ENCODE measurements at regions not wholly inside any gene's neighbourhood (a gene's known extent, or its start where the extent isn't known, plus 50 kb on each side); places are given as distances from the start of the nearest gene placed in this dataset.

DNA sequence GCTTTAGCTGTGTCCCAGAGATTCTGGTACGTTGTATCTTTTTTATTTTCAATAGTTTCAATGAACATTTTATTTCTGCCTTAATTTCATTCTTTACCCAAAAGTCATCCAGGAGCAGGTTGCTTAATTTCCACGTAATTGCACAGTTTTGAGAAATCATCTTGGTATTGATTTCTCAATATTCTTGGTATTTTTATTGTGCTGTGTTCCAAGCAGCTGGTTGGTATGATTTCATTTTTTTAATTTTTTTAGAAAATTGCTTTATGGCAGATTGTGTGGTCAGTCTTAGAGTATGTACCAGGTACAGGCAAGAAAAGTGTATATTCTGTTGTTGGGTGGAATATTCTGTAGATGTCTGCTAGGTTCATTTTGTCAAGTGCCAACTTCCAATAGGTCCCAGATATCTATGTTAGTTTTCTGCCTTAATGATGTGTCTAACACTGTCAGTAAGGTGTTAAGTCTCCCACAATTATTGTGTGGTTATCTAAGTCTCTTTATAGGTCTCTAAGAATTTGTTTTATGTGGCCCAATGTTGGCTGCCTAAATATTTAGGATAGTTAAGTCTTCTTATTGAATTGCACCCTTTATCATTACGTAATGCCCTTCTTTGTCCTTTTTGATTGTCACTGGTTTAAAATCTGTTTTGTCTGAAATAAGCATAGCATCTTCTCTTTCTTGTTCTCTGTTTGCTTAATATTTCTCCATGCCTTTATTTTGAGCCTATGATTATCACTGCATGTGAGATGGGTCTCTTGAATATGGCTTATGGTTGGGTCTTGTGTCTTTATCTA, 366.9 kb upstream of the IRAK1BP1 start:
- H3K4me3 ChIP-seq (replicated peaks in 1 of 3) = no peak overlapping the region
- no peak overlapping the region for H3K27ac ChIP-seq
- H3K9me3 ChIP-seq = no peaks in the 10 kb centered on the region
- no peaks in the 10 kb centered on the region for H3K4me1 ChIP-seq
- H3K36me3 ChIP-seq = no peaks in the 10 kb centered on the region
- intact Hi-C loops (cut with DNase I) = no loop called here
- DNase-seq = no peak
- TF ChIP-seq CTCF (IDR thresholded peaks at IDR 0.05) (no peak), POLR2A (IDR thresholded peaks at IDR 0.05) (no peak)
- 79 to 83% methylated on average over 3 of the region's 3 CpGs for WGBS, 2 donors
- no peaks in the 10 kb centered on the region for H3K27me3 ChIP-seq

DNA sequence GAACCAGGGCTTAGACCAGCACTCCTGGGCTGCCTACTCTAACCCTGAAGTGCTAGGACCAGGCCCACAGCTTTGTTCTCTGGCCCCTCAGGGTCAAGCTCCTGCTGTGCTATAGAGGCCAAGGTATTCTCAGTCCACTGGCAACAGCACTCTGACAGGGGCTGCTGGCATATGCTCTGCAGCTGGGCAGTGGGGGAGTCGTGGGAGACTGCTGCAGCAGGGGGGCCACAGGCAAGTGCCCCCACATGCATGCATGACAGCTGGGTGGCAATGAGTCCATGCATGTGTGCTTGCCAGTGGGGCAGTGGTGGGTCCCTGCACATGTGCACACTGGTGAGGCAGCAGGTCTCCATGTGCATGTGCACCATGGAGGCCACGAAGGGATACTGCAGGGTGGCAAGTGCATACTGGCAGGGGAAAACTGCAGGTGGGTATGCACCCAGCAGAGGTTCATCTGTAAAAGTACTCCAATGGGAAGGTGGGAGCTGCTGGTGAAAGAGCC, 364.9 kb upstream of the IRAK1BP1 start:
- DNase-seq = no peak
- WGBS, 2 donors = 78 to 80% methylated on average over 1 to 2 of the region's 2 CpGs
- Histone ChIP-seq H3K27ac (no peak overlapping the region), H3K4me3 (replicated peaks in 1 of 3) (no peak overlapping the region), H3K9me3 (no peaks in the 10 kb centered on the region), H3K36me3 (no peaks in the 10 kb centered on the region), H3K27me3 (no peaks in the 10 kb centered on the region), H3K4me1 (no peaks in the 10 kb centered on the region)
- intact Hi-C loops (cut with DNase I) = no loop called here
- TF ChIP-seq POLR2A (IDR thresholded peaks at IDR 0.05) (no peak), CTCF (IDR thresholded peaks at IDR 0.05) (no peak)

DNA sequence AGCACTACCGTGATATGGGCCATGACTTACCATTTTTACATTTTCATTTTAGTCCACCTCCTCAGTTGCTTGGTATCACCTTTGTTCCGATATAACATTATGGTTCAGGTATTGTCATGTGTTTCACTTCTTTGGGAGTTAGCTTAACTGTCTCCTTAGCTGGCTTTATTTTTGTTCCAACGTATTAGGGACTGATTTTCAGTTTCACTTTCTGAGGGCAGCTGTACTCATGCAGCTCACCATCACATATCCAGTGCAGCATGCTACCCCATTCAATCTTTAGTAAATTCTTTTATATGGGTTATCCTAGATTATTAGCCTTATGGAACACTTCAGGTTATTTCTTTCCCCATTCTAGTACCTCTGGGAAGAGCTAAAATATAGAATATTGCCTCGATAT, 362.2 kb upstream of the IRAK1BP1 start:
- DNase-seq = no peak
- 77 to 81% methylated on average over 4 of the region's 4 CpGs for WGBS, 2 donors
- H3K4me3 ChIP-seq (replicated peaks in 1 of 3) = no peak overlapping the region
- no peaks in the 10 kb centered on the region for H3K27me3 ChIP-seq
- H3K27ac ChIP-seq = no peak overlapping the region
- intact Hi-C loops (cut with DNase I) = no loop called here
- H3K4me1 ChIP-seq = no peaks in the 10 kb centered on the region
- no peaks in the 10 kb centered on the region for H3K36me3 ChIP-seq
- no peaks in the 10 kb centered on the region for H3K9me3 ChIP-seq
- TF ChIP-seq CTCF (IDR thresholded peaks at IDR 0.05) = no peak

DNA sequence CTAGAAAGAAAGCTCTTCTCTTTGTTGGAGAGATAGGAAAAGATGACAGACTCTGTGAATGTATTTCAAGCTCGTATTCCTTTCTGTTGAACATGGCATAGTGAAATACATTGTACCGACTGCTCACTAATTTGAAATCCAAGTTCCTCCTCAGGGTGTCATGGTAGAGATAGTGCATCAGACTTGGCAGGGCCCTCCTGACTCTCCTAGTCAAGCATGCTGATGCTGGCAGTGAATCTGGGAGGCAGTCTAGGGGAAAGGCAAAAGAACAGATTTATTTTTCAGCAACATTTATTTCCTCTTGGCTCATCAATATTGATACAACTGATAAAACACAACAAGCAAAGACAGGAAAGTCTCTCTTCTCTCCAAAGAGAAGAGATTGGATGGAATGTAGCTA, 356.3 kb upstream of the IRAK1BP1 start:
- intact Hi-C loops (cut with DNase I) = no loop called here
- H3K4me3 ChIP-seq (replicated peaks in 1 of 3) = no peak overlapping the region
- no peaks in the 10 kb centered on the region for H3K36me3 ChIP-seq
- 73 to 74% methylated on average over 2 of the region's 2 CpGs for WGBS, 2 donors
- no peaks in the 10 kb centered on the region for H3K9me3 ChIP-seq
- no peak overlapping the region for H3K27ac ChIP-seq
- H3K27me3 ChIP-seq = no peaks in the 10 kb centered on the region
- DNase-seq = no peak
- TF ChIP-seq CTCF (IDR thresholded peaks at IDR 0.05) (no peak), POLR2A (IDR thresholded peaks at IDR 0.05) (no peak)
- H3K4me1 ChIP-seq = no peaks in the 10 kb centered on the region

DNA sequence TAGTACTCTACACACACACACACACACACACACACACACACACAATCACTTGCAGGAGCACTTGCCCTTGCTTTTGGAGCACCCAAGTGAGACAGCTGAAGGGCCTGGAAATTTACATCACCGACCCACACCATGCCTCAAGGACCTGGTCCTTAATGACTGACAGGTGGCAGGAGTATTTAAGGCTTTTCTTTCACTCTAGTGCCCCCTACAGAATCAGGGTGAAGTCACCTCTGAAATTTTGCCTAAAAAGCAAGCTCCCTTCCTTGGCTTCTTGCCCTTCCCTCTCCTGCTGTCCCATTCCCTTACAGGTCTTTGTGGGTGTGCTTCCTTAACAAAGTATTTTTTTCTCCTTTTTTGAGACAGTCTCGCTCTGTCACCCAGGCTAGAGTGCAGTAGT, 353.5 kb upstream of the IRAK1BP1 start:
- no peak overlapping the region for H3K4me3 ChIP-seq (replicated peaks in 1 of 3)
- H3K27me3 ChIP-seq = no peaks in the 10 kb centered on the region
- H3K27ac ChIP-seq = no peak overlapping the region
- H3K36me3 ChIP-seq = no peaks in the 10 kb centered on the region
- no peaks in the 10 kb centered on the region for H3K9me3 ChIP-seq
- intact Hi-C loops (cut with DNase I) = no loop called here
- no peak for DNase-seq
- H3K4me1 ChIP-seq = no peaks in the 10 kb centered on the region
- WGBS, 2 donors = 36 to 43% methylated on average over 2 of the region's 2 CpGs
- TF ChIP-seq CTCF (IDR thresholded peaks at IDR 0.05) = no peak
- TF ChIP-seq POLR2A (IDR thresholded peaks at IDR 0.05) = no peak

Measured in thyroid gland (tissue), 4 donors.